BLaER1 treated with 17β-estradiol and CSF1 and Interleukin-3, amounts not matched to agents 10 nM and 100 nM (cell line): ENCODE measurements at regions not wholly inside any gene's neighbourhood (a gene's known extent, or its start where the extent isn't known, plus 50 kb on each side); places are given as distances from the start of the nearest gene placed in this dataset.
A peak's percentile ranks its signal among the peaks of the same experiment; 100 is the strongest.

Experiments used
- H3K27ac ChIP-seq, 11 experiments: shearing (Covaris generic); formaldehyde crosslinking; 2 replicates each; pipeline ENCODE4 v1.8.1; 2022
- H3K27me3 ChIP-seq, 11 experiments: shearing (Covaris generic); formaldehyde crosslinking; 2 replicates each; pipeline ENCODE4 v1.8.1; 2022
- H3K36me3 ChIP-seq, 11 experiments: shearing (Covaris generic); formaldehyde crosslinking; 2 replicates each; pipeline ENCODE4 v1.8.1; 2022
- H3K4me1 ChIP-seq, 10 experiments: shearing (Covaris generic); formaldehyde crosslinking; 2 replicates each; pipeline ENCODE4 v1.8.1; 2022
- H3K4me2 ChIP-seq, 11 experiments: shearing (Covaris generic); formaldehyde crosslinking; 2 replicates each; pipeline ENCODE4 v1.8.1; 2022
- H3K4me3 ChIP-seq, 10 experiments: shearing (Covaris generic); formaldehyde crosslinking; 2 replicates each; pipeline ENCODE4 v1.8.1; 2022
- H3K9ac ChIP-seq, 11 experiments: shearing (Covaris generic); formaldehyde crosslinking; 2 replicates each; pipeline ENCODE4 v1.8.1; 2022
- H3K9me3 ChIP-seq, 11 experiments: shearing (Covaris generic); formaldehyde crosslinking; replicated peaks in 1 of 11; 2 replicates each; pipeline ENCODE4 v1.8.1; 2022
- H4K20me1 ChIP-seq, 11 experiments: shearing (Covaris generic); formaldehyde crosslinking; 2 replicates each; pipeline ENCODE4 v1.8.1; 2022
- Cebpa-rat ChIP-seq, 11 experiments: shearing (Covaris generic); IDR thresholded peaks; 2 replicates each; pipeline ENCODE4 v1.8.1; 2022

GRCh38 chr18:41720226-41720625 is 234.8 kb upstream of the PIK3C3 start:
- Histone ChIP-seq H3K36me3 (no peaks in the 10 kb centered on the region), H3K4me1 (no peaks in the 10 kb centered on the region), H3K27ac (no peak overlapping the region), H3K4me3 (no peak overlapping the region), H3K4me2 (no peak overlapping the region), H3K9ac (no peak overlapping the region), H3K27me3 (no peaks in the 10 kb centered on the region), H4K20me1 (no peaks in the 10 kb centered on the region), H3K9me3 (no peaks in the 10 kb centered on the region)
- TF ChIP-seq Cebpa-rat (IDR thresholded peaks at IDR 0.05) = no peak

- TF ChIP-seq Cebpa-rat (IDR thresholded peaks at IDR 0.05) = no peak
These were observed 235.2 kb upstream of the PIK3C3 start for GRCh38 chr18:41719808-41720207.

DNA sequence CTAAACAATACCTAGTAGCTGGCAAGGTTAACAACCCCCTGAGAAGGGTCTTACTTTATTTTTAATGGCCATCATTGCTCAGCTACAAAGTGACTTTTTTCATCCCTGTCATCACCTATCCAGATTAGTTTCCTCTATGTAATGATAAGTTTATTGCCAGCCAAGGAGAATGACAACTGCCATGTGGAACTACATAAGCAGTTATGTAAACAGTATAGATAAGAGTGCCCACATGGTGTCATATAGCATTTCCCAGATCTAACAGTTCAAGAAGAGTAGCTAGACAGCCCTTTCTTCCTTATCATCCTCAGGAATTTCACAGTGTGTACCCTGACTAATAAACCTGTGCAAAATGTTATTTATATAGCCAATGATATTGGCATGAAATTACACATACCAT is 240.2 kb upstream of the PIK3C3 start:
- Histone ChIP-seq H3K27ac (no peak overlapping the region), H3K36me3 (no peaks in the 10 kb centered on the region), H3K4me2 (no peak overlapping the region), H3K4me3 (no peak overlapping the region), H3K4me1 (no peaks in the 10 kb centered on the region), H4K20me1 (no peaks in the 10 kb centered on the region), H3K9me3 (no peaks in the 10 kb centered on the region), H3K9ac (no peak overlapping the region), H3K27me3 (no peaks in the 10 kb centered on the region)
- no peak for TF ChIP-seq Cebpa-rat (IDR thresholded peaks at IDR 0.05)

More at GRCh38 chr18:41719808-41720207, 235.2 kb upstream of the PIK3C3 start:
- Histone ChIP-seq H3K36me3 (no peaks in the 10 kb centered on the region), H3K4me3 (no peak overlapping the region), H3K4me1 (no peaks in the 10 kb centered on the region), H3K9ac (no peak overlapping the region), H3K4me2 (no peak overlapping the region), H3K27ac (no peak overlapping the region), H3K27me3 (no peaks in the 10 kb centered on the region), H3K9me3 (no peaks in the 10 kb centered on the region), H4K20me1 (no peaks in the 10 kb centered on the region)

DNA sequence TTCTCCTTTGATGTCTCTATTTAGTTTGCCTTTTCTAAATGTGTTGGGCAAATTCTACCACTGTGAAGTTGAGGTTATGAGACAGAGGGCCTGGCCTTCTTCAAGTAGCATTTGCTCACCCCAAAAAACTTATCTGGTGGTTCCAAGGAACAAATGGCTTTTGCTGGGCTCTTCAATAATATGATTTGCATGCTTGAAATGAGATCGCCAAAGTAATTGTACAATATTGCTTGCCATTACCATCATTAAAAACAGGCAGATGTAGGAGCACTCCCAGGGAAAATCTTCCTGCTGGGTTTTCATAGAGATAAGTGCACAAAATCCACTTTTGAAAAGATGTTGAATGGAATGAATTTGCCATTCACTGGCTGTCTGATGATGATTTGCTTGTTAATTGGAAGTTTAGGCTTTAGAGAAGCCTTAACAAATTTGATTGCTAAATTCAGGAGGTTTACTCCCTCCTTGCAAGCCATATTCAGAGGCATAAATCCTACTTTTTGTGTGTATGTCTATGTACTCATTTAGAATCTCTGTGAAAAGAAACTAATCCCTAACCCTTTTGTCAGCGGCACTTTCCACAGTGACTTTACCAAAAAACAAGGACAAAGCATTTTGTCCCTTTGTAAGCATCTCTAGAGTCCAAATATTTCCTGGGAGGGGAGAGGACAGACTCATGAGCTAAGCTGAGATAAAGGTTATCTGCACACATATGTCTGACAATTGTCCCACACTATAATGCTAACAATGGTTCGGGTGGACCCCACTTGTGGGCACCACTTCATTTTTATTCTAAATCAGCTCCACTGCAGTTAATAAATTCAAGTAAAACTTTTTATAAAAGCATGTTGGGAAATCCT is 240.8 kb upstream of the PIK3C3 start:
- H3K4me3 ChIP-seq = no peak overlapping the region
- no peak overlapping the region for H3K27ac ChIP-seq
- H3K4me2 ChIP-seq = no peak overlapping the region
- no peaks in the 10 kb centered on the region for H3K9me3 ChIP-seq
- no peaks in the 10 kb centered on the region for H3K36me3 ChIP-seq
- H3K4me1 ChIP-seq = no peaks in the 10 kb centered on the region
- no peaks in the 10 kb centered on the region for H3K27me3 ChIP-seq
- no peak overlapping the region for H3K9ac ChIP-seq
- no peaks in the 10 kb centered on the region for H4K20me1 ChIP-seq
- TF ChIP-seq Cebpa-rat (IDR thresholded peaks at IDR 0.05) = no peak

DNA sequence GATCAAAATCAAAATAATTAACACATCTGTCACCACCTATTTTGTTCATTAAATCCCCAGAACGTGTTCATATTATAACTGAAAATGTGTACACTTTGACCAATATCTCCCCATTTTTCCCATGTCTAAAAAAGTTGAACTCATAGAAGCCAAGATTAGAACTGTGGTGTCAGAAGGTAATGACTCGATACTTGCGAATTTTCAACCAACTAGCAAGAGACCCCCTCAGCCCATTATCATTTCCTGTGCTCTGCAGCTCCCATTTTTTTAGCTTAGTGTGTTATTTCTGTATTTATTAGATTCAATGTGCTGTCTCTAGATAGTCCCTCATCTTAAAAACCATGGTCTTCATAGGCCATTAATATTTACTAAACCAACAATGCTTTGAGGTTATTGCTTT is 248.7 kb upstream of the PIK3C3 start:
- Histone ChIP-seq H3K9me3 (no peaks in the 10 kb centered on the region), H3K27ac (no peak overlapping the region), H3K4me3 (no peak overlapping the region), H3K9ac (no peak overlapping the region), H3K4me1 (peaks cover 0 to 16% (median 10%) of the 10 kb centered on the region in 10 experiments; a peak in 13 of 20 replicates), H3K27me3 (no peaks in the 10 kb centered on the region), H3K4me2 (no peak overlapping the region), H4K20me1 (no peaks in the 10 kb centered on the region), H3K36me3 (no peaks in the 10 kb centered on the region)
- TF ChIP-seq Cebpa-rat (IDR thresholded peaks at IDR 0.05) = no peak

- no peak for TF ChIP-seq Cebpa-rat (IDR thresholded peaks at IDR 0.05)
- no peak overlapping the region for H3K27ac ChIP-seq
These were observed 251.1 kb upstream of the PIK3C3 start for GRCh38 chr18:41703744-41704530.

GRCh38 chr18:41700416-41700815 is 254.6 kb upstream of the PIK3C3 start:
- Histone ChIP-seq H4K20me1 (no peaks in the 10 kb centered on the region), H3K36me3 (no peaks in the 10 kb centered on the region), H3K27ac (no peak overlapping the region), H3K9ac (no peak overlapping the region), H3K4me3 (no peak overlapping the region), H3K4me1 (peaks cover 3 to 14% (median 9%) of the 10 kb centered on the region in 10 experiments; a peak in 17 of 20 replicates), H3K4me2 (no peak overlapping the region), H3K27me3 (no peaks in the 10 kb centered on the region), H3K9me3 (no peaks in the 10 kb centered on the region)
- no peak for TF ChIP-seq Cebpa-rat (IDR thresholded peaks at IDR 0.05)

More at GRCh38 chr18:41703744-41704530, 251.1 kb upstream of the PIK3C3 start:
- Histone ChIP-seq H3K4me1 (peaks cover 0 to 16% (median 10%) of the 10 kb centered on the region in 10 experiments; a peak in 13 of 20 replicates), H3K4me3 (no peak overlapping the region), H3K9me3 (no peaks in the 10 kb centered on the region), H3K9ac (no peak overlapping the region), H3K4me2 (peak overlapping the region in 2 of 11 experiments; percentile 65 to 67; a peak in 4 of 22 replicates), H3K27me3 (no peaks in the 10 kb centered on the region), H4K20me1 (no peaks in the 10 kb centered on the region), H3K36me3 (no peaks in the 10 kb centered on the region)

DNA sequence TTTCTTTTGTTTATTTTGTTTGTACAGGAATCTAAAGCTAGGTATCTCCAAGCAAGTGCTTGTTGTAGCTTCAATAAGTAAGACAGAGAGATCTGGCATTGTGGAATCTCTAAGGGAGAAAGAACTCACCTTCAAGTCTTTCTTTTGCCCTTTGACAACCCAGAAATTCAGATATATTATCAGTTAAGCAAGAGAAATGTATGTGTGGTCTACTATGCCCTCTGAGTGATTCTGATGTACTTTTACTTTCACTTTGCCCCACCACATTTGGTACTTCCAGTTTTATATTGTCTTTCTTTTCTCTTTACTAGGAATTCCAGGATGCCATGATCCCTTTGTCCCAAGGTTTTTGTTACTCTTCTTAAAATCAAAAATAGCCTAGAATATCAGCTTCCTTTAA is 259.6 kb upstream of the PIK3C3 start:
- Histone ChIP-seq H3K27me3 (no peaks in the 10 kb centered on the region), H3K4me2 (peak overlapping the region; percentile 25 to 77 (median 53); a peak in 19 of 22 replicates), H3K4me1 (peaks cover 0 to 12% (median 0%) of the 10 kb centered on the region in 10 experiments; a peak in 8 of 20 replicates), H3K9me3 (no peaks in the 10 kb centered on the region), H3K27ac (peak overlapping the region in 7 of 11 experiments; percentile 0 to 60 (median 40); a peak in 12 of 22 replicates), H3K9ac (peak overlapping the region in 1 of 11 experiments; percentile 38; a peak in 1 of 22 replicates), H3K36me3 (no peaks in the 10 kb centered on the region), H3K4me3 (no peak overlapping the region), H4K20me1 (no peaks in the 10 kb centered on the region)
- TF ChIP-seq Cebpa-rat (IDR thresholded peaks at IDR 0.05) = no peak

- peaks cover 0 to 12% (median 0%) of the 10 kb centered on the region in 10 experiments; a peak in 8 of 20 replicates for H3K4me1 ChIP-seq
- H3K4me3 ChIP-seq = no peak overlapping the region
- H3K36me3 ChIP-seq = no peaks in the 10 kb centered on the region
- no peaks in the 10 kb centered on the region for H3K9me3 ChIP-seq
- no peak overlapping the region for H3K9ac ChIP-seq
- no peaks in the 10 kb centered on the region for H3K27me3 ChIP-seq
- H3K27ac ChIP-seq = no peak overlapping the region
- no peaks in the 10 kb centered on the region for H4K20me1 ChIP-seq
- no peak for TF ChIP-seq Cebpa-rat (IDR thresholded peaks at IDR 0.05)
- H3K4me2 ChIP-seq = no peak overlapping the region
These were observed 262.0 kb upstream of the PIK3C3 start for GRCh38 chr18:41693008-41693407.
